ENCODE measurements at regions not wholly inside any gene's neighbourhood (a gene's known extent, or its start where the extent isn't known, plus 50 kb on each side); places are given as distances from the start of the nearest gene placed in this dataset.

- TF ChIP-seq, protein P1, sequence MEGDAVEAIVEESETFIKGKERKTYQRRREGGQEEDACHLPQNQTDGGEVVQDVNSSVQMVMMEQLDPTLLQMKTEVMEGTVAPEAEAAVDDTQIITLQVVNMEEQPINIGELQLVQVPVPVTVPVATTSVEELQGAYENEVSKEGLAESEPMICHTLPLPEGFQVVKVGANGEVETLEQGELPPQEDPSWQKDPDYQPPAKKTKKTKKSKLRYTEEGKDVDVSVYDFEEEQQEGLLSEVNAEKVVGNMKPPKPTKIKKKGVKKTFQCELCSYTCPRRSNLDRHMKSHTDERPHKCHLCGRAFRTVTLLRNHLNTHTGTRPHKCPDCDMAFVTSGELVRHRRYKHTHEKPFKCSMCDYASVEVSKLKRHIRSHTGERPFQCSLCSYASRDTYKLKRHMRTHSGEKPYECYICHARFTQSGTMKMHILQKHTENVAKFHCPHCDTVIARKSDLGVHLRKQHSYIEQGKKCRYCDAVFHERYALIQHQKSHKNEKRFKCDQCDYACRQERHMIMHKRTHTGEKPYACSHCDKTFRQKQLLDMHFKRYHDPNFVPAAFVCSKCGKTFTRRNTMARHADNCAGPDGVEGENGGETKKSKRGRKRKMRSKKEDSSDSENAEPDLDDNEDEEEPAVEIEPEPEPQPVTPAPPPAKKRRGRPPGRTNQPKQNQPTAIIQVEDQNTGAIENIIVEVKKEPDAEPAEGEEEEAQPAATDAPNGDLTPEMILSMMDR (IDR thresholded peaks at IDR 0.05), result no peak
- no peak for TF ChIP-seq POLR2A (IDR thresholded peaks at IDR 0.05)
Observed at GRCh38 chr2:209074711-209075110, 349.1 kb upstream of the MAP2 start.

Data from Peyer's patch (tissue), 4 donors.